CD14-positive monocyte (primary cell): ENCODE measurements at regions not wholly inside any gene's neighbourhood (a gene's known extent, or its start where the extent isn't known, plus 50 kb on each side); places are given as distances from the start of the nearest gene placed in this dataset.

ENCODE experiments used
- DNase-seq, 3 donors: peaks; one replicate each; pipeline ENCODE4 v3.0.0-alpha.2; 2011 to 2022
- H2AFZ ChIP-seq: 2 replicates; pipeline ENCODE4 v1.6.0; 2012; ENCODE audit warnings: mild to moderate bottlenecking, low read depth, low read length, inconsistent platforms; ENCODE audit not compliant: insufficient read depth, poor library complexity, severe bottlenecking
- H3K27ac ChIP-seq, 2 donors: 1 replicate in 1 of 2; 2 replicates in 1 of 2; pipeline ENCODE4 v1.5.1; 2012 to 2013; ENCODE audit warnings: low read length in 2 of 2, control low read depth in 1 of 2, inconsistent platforms in 1 of 2, low read depth in 1 of 2, mild to moderate bottlenecking in 1 of 2
- H3K27me3 ChIP-seq, 2 donors: one replicate each; pipeline versions ENCODE4 v1.6.0 to v1.6.1; 2011 to 2013; ENCODE audit warnings: low read length in 2 of 2; ENCODE audit not compliant: control insufficient read depth in 2 of 2, insufficient read depth in 2 of 2
- H3K36me3 ChIP-seq, 2 donors: replicated peaks in 1 of 2; 1 replicate in 1 of 2; 2 replicates in 1 of 2; pipeline versions ENCODE4 v1.5.1 to v1.6.1; 2012 to 2013; ENCODE audit warnings: low read length in 2 of 2, control low read depth in 1 of 2, inconsistent platforms in 1 of 2, mild to moderate bottlenecking in 1 of 2; ENCODE audit not compliant: insufficient read depth in 2 of 2, control insufficient read depth in 1 of 2
- H3K4me1 ChIP-seq, 2 donors: 1 replicate in 1 of 2; 2 replicates in 1 of 2; pipeline versions ENCODE4 v1.5.1 to v1.6.1; 2012 to 2013; ENCODE audit warnings: low read length in 2 of 2, control low read depth in 1 of 2, inconsistent platforms in 1 of 2, mild to moderate bottlenecking in 1 of 2, moderate library complexity in 1 of 2; ENCODE audit not compliant: insufficient read depth in 2 of 2, control insufficient read depth in 1 of 2
- H3K4me2 ChIP-seq: replicated peaks from 2 replicates; pipeline ENCODE3; 2012; ENCODE audit warnings: low read length, moderate library complexity, mild to moderate bottlenecking; ENCODE audit not compliant: poor library complexity, severe bottlenecking; ENCODE audit errors: extremely low read depth
- H3K4me3 ChIP-seq, 3 experiments: fragments of 200-600 bp in 1 of 3; sonication (generic) in 1 of 3; replicated peaks in 1 of 3; 1 replicate in 2 of 3; 2 replicates in 1 of 3; pipeline ENCODE4 v1.5.1; 2011 to 2013; ENCODE audit warnings: low read length in 3 of 3, mild to moderate bottlenecking in 3 of 3, control low read depth in 2 of 3, low read depth in 2 of 3, inconsistent platforms in 1 of 3, moderate library complexity in 1 of 3
- H3K79me2 ChIP-seq: 2 replicates; pipeline ENCODE4 v1.6.0; 2012; ENCODE audit warnings: mild to moderate bottlenecking, control low read depth, inconsistent platforms, low read length, moderate library complexity; ENCODE audit not compliant: insufficient read depth
- H3K9ac ChIP-seq: 2 replicates; pipeline ENCODE4 v1.6.0; 2017; ENCODE audit warnings: low read length, mild to moderate bottlenecking; ENCODE audit not compliant: insufficient read depth, poor library complexity, severe bottlenecking
- H3K9me3 ChIP-seq, 2 donors: replicated peaks in 1 of 2; 1 replicate in 1 of 2; 2 replicates in 1 of 2; pipeline versions ENCODE4 v1.5.1 to v1.6.1; 2012 to 2013; ENCODE audit warnings: low read length in 2 of 2, control low read depth in 1 of 2; ENCODE audit not compliant: control insufficient read depth in 1 of 2, insufficient read depth in 1 of 2
- H4K20me1 ChIP-seq: 2 replicates; pipeline ENCODE4 v1.6.0; 2012; ENCODE audit warnings: mild to moderate bottlenecking, low read length, control low read depth, moderate library complexity; ENCODE audit not compliant: insufficient read depth
- H3K27ac Mint-ChIP-seq, 7 donors: one replicate each; pipeline ENCODE4 v1.8.0; 2020; ENCODE audit warnings: mild to moderate bottlenecking in 7 of 7, mixed read lengths in 7 of 7, moderate library complexity in 6 of 7, inconsistent platforms in 2 of 7
- H3K27me3 Mint-ChIP-seq, 3 donors: one replicate each; pipeline ENCODE4 v1.8.0; 2021 to 2022; ENCODE audit warnings: low read depth in 3 of 3, mild to moderate bottlenecking in 3 of 3, mixed read lengths in 3 of 3, moderate library complexity in 3 of 3, inconsistent platforms in 1 of 3
- H3K36me3 Mint-ChIP-seq, 2 donors: one replicate each; pipeline ENCODE4 v1.8.0; 2020; ENCODE audit warnings: mixed read lengths in 2 of 2, inconsistent platforms in 1 of 2, mild to moderate bottlenecking in 1 of 2
- H3K4me1 Mint-ChIP-seq: one replicate; pipeline ENCODE4 v1.8.0; 2020; ENCODE audit warnings: mild to moderate bottlenecking, mixed read lengths
- H3K4me3 Mint-ChIP-seq, 2 donors: one replicate each; pipeline ENCODE4 v1.8.0; 2020; ENCODE audit warnings: mild to moderate bottlenecking in 2 of 2, mixed read lengths in 2 of 2, moderate library complexity in 1 of 2
- H3K9me3 Mint-ChIP-seq, 7 donors: one replicate each; pipeline ENCODE4 v1.8.0; 2020 to 2022; ENCODE audit warnings: mixed read lengths in 7 of 7, mild to moderate bottlenecking in 6 of 7, moderate library complexity in 6 of 7, inconsistent platforms in 2 of 7
- CTCF ChIP-seq: fragments of 200-600 bp; IDR thresholded peaks from one replicate; pipeline ENCODE4 v1.8.0; 2022; ENCODE audit warnings: antibody characterized with exemption, mild to moderate bottlenecking
- WGBS: methylation state at CpG from one replicate; pipeline ENCODE4 v1.1.5; 2013; ENCODE audit warnings: missing lambda C conversion rate; ENCODE audit not compliant: insufficient coverage; 5-methylcytosine and 5-hydroxymethylcytosine counted together
- intact Hi-C, 2 donors: fragments of 100-400 bp; cut with micrococcal nuclease; formaldehyde crosslinking; loops; one replicate each; pipeline versions ENCODE4 v1.15.0 to v1.15.1; 2023

DNA sequence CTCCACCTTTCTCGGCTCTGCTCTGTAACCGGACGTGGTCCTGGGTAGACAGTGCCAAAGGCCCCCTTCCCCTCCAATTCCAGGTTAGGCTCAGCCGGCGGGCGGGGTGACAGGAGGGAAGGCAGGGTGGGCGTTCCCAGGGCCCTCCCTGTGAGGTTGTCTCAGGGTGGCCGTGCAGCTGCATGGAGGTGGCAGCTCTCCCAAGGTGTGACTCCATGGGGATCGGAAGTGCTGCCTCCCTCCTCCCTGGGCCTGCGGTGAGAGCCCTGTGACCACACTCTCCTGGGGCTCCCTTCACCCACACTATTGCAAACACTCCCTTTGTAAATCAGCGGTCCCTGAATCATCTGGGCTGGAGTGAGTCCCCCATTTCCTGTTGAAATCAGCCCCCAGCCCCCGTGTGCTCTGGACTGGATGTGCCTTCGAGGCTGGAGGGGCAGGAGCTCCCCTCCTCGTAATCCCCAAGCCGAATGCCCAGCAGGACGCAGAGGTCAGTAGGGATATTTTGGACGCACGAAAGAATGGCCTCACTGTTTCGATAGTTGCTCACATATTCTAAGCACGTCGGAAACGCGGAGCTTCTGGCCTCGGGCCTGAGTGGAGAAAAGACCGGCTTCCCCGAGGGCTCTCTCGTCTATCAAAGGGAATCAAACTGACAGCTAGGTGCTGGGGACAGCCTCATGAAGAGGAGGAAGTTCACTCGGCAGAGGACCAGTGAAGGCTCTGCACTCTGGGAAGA lies 107.6 kb upstream of the COL5A1 start:
- Histone ChIP-seq H3K4me2 (no peak overlapping the region), H3K4me3 (no peak overlapping the region), H2AFZ (no peak overlapping the region), H3K79me2 (no peaks in the 10 kb centered on the region), H3K9ac (no peak overlapping the region), H4K20me1 (no peaks in the 10 kb centered on the region), H3K9me3 (peaks cover 0 to 5% of the 10 kb centered on the region in 2 donors), H3K36me3 (no peaks in the 10 kb centered on the region), H3K27ac (no peak overlapping the region), H3K4me1 (no peaks in the 10 kb centered on the region), H3K27me3 (no peaks in the 10 kb centered on the region)
- Mint-ChIP-seq H3K4me1 (no peaks in the 10 kb centered on the region), H3K36me3 (no peaks in the 10 kb centered on the region), H3K9me3 (peaks cover 7 to 20% (median 9%) of the 10 kb centered on the region in 7 donors), H3K27me3 (peaks cover 0 to 5% (median 5%) of the 10 kb centered on the region in 3 donors), H3K4me3 (no peak overlapping the region), H3K27ac (no peak overlapping the region)
- 78% methylated on average over 25 of the region's 28 CpGs for WGBS
- intact Hi-C loops = no loop called here
- TF ChIP-seq CTCF = no peak
- DNase-seq = no peak

- Mint-ChIP-seq H3K27me3 (peaks cover 0 to 5% (median 5%) of the 10 kb centered on the region in 3 donors), H3K4me1 (no peaks in the 10 kb centered on the region), H3K27ac (no peak overlapping the region), H3K9me3 (peaks cover 7 to 20% (median 9%) of the 10 kb centered on the region in 7 donors), H3K36me3 (no peaks in the 10 kb centered on the region), H3K4me3 (no peak overlapping the region)
- no peak overlapping the region for H3K9ac ChIP-seq
- H3K36me3 ChIP-seq = no peaks in the 10 kb centered on the region
- no peaks in the 10 kb centered on the region for H4K20me1 ChIP-seq
- no peaks in the 10 kb centered on the region for H3K27me3 ChIP-seq
- peaks cover 0 to 5% of the 10 kb centered on the region in 2 donors for H3K9me3 ChIP-seq
- no peaks in the 10 kb centered on the region for H3K79me2 ChIP-seq
- no peak overlapping the region for H2AFZ ChIP-seq
- intact Hi-C loops = no loop called here
- H3K4me1 ChIP-seq = no peaks in the 10 kb centered on the region
- WGBS = 100% methylated on average over 3 of the region's 12 CpGs
- DNase-seq = no peak
- H3K27ac ChIP-seq = no peak overlapping the region
- no peak overlapping the region for H3K4me3 ChIP-seq
- no peak overlapping the region for H3K4me2 ChIP-seq
- TF ChIP-seq CTCF = no peak
Observed at GRCh38 chr9:134534661-134535080, 106.9 kb upstream of the COL5A1 start.
